HepG2 (cell line): ENCODE measurements at regions not wholly inside any gene's neighbourhood (a gene's known extent, or its start where the extent isn't known, plus 50 kb on each side); places are given as distances from the start of the nearest gene placed in this dataset.

ENCODE experiments used
- ATAC-seq: fragments of 200-7000 bp; cut with Tn5 transposase; 3 replicates; pipeline ENCODE4 v1.9.1; 2020; ENCODE audit warnings: mild to moderate bottlenecking, moderate library complexity
- BruUV-seq: library from RNA; stranded (reverse); fragments of 400-500 nt; replicated peaks from 2 replicates; lab custom pipeline; 2021; lab: Mats Ljungman, UMichigan
- CTCF ChIA-PET: fragments of 300-600 bp; formaldehyde crosslinking; extraction: SDS; loops from one replicate; lab custom pipeline; 2021; ENCODE audit warnings: low total read pairs, inconsistent platforms, low intra/inter-chr PET ratio; lab: Yijun Ruan, JAX
- POLR2A ChIA-PET: fragments of 350-600 bp; sonication (Branson Sonifier 250); formaldehyde crosslinking; loops from one replicate; lab custom pipeline; 2020; ENCODE audit warnings: antibody characterized with exemption, inconsistent platforms; lab: Yijun Ruan, JAX
- DNase-seq: peaks from one replicate; pipeline ENCODE4 v3.0.0-alpha.2; 2015; ENCODE audit warnings: low spot score
- FAIRE-seq: peaks from 3 replicates; lab custom pipeline; 2011; peaks lifted over from hg19 to GRCh38; lab: Jason Lieb, UNC
- H2AFZ ChIP-seq: one replicate; pipeline ENCODE4 v1.6.1; 2011; ENCODE audit warnings: low read length, inconsistent platforms
- H3K27ac ChIP-seq: fragments of 300-600 bp; 3 replicates; pipeline ENCODE4 v1.8.0; 2011; ENCODE audit warnings: mixed run types, mild to moderate bottlenecking, mixed read lengths, low read length, inconsistent platforms; ENCODE audit not compliant: insufficient read depth; ENCODE audit errors: extremely low read length
- H3K27me3 ChIP-seq, 2 experiments: fragments of 200-600 bp in 1 of 2; 2 replicates in 1 of 2; 3 replicates in 1 of 2; pipeline versions ENCODE4 v1.6.0 to v1.8.0; 2011; ENCODE audit warnings: low read length in 2 of 2, mild to moderate bottlenecking in 2 of 2, moderate library complexity in 2 of 2, inconsistent platforms in 1 of 2; ENCODE audit not compliant: insufficient read depth in 2 of 2, control insufficient read depth in 1 of 2
- H3K36me3 ChIP-seq, 2 experiments: fragments of 200-600 bp in 1 of 2; replicated peaks in 1 of 2; 2 replicates in 1 of 2; 3 replicates in 1 of 2; pipeline versions ENCODE4 v1.5.1 to v1.8.0; 2011; ENCODE audit warnings: low read length in 2 of 2, inconsistent platforms in 1 of 2; ENCODE audit not compliant: insufficient read depth in 2 of 2, control insufficient read depth in 1 of 2
- H3K4me1 ChIP-seq: 2 replicates; pipeline ENCODE4 v1.5.1; 2012; ENCODE audit warnings: low read length, inconsistent platforms; ENCODE audit not compliant: insufficient read depth
- H3K4me2 ChIP-seq: 2 replicates; pipeline ENCODE4 v1.6.0; 2011; ENCODE audit warnings: low read depth, low read length, inconsistent platforms
- H3K4me3 ChIP-seq, 3 experiments: fragments of 200-600 bp in 1 of 3; sonication (generic), shearing (Covaris generic) in 1 of 3; replicated peaks in 1 of 3; 2 replicates each; pipeline ENCODE4 v1.5.1; 2011 to 2016; ENCODE audit warnings: low read length in 3 of 3, inconsistent platforms in 2 of 3, low read depth in 2 of 3, mild to moderate bottlenecking in 2 of 3, control low read depth in 1 of 3, mixed read lengths in 1 of 3; ENCODE audit not compliant: insufficient read depth in 1 of 3
- H3K79me2 ChIP-seq: one replicate; pipeline ENCODE4 v1.6.1; 2011; ENCODE audit warnings: low read length, inconsistent platforms; ENCODE audit not compliant: insufficient read depth
- H3K9ac ChIP-seq: 2 replicates; pipeline ENCODE4 v1.6.0; 2011; ENCODE audit warnings: mild to moderate bottlenecking, low read depth, low read length, inconsistent platforms; ENCODE audit not compliant: insufficient read depth
- H3K9me3 ChIP-seq: 2 replicates; pipeline ENCODE4 v1.5.1; 2012; ENCODE audit warnings: mild to moderate bottlenecking, low read length
- H4K20me1 ChIP-seq: 2 replicates; pipeline ENCODE4 v1.6.0; 2011; ENCODE audit warnings: inconsistent platforms, mild to moderate bottlenecking, low read length, moderate library complexity; ENCODE audit not compliant: insufficient read depth
- ARID5B ChIP-seq: IDR thresholded peaks from 2 replicates; pipeline ENCODE4 v1.4.0; 2020; ENCODE audit warnings: mild to moderate bottlenecking, missing genetic modification reagents
- CSRNP1 ChIP-seq: sonication (generic); formaldehyde crosslinking; IDR thresholded peaks from 2 replicates; pipeline ENCODE4 v1.8.1; 2023; ENCODE audit warnings: mild to moderate bottlenecking, missing genetic modification reagents
- HINFP ChIP-seq: sonication (generic); formaldehyde crosslinking; IDR thresholded peaks from 2 replicates; pipeline ENCODE4 v1.4.0; 2020; ENCODE audit warnings: low read depth, mild to moderate bottlenecking, missing genetic modification reagents
- ISL2 ChIP-seq: sonication (generic); formaldehyde crosslinking; IDR thresholded peaks from 2 replicates; pipeline ENCODE4 v1.5.0; 2020; ENCODE audit warnings: missing genetic modification reagents
- JUND ChIP-seq: sonication (generic); formaldehyde crosslinking; IDR thresholded peaks from 2 replicates; pipeline ENCODE4 v1.8.0; 2022; ENCODE audit warnings: mild to moderate bottlenecking, missing genetic modification reagents
- PATZ1 ChIP-seq: sonication (generic); formaldehyde crosslinking; IDR thresholded peaks from 2 replicates; pipeline ENCODE4 v1.4.0; 2020; ENCODE audit warnings: missing genetic modification reagents
- SNRNP70 ChIP-seq: fragments of 200-400 bp; formaldehyde crosslinking; IDR thresholded peaks from 2 replicates; pipeline ENCODE4 v1.6.1; 2017; ENCODE audit warnings: mild to moderate bottlenecking, low read depth, low read length, moderate library complexity
- TEAD2 ChIP-seq: sonication (generic); formaldehyde crosslinking; IDR thresholded peaks from 2 replicates; pipeline ENCODE4 v1.9.0; 2021; ENCODE audit warnings: missing genetic modification reagents
- ZNF616 ChIP-seq: sonication (generic); formaldehyde crosslinking; IDR thresholded peaks from 2 replicates; pipeline ENCODE4 v1.5.0; 2020; ENCODE audit warnings: low read depth, mild to moderate bottlenecking, missing genetic modification reagents
- ZNF878 ChIP-seq: sonication (generic); formaldehyde crosslinking; IDR thresholded peaks from 2 replicates; pipeline ENCODE4 v1.8.1; 2023; ENCODE audit warnings: mild to moderate bottlenecking, missing genetic modification reagents, moderate library complexity
- ZSCAN25 ChIP-seq: sonication (generic); formaldehyde crosslinking; IDR thresholded peaks from 2 replicates; pipeline ENCODE4 v1.8.0; 2022; ENCODE audit warnings: mild to moderate bottlenecking, missing genetic modification reagents
- ZSCAN29 ChIP-seq: sonication (generic); formaldehyde crosslinking; conservative IDR thresholded peaks from 2 replicates; pipeline ENCODE4 v1.4.0; 2020; ENCODE audit warnings: mild to moderate bottlenecking, missing genetic modification reagents
- WGBS: methylation state at CpG from one replicate; pipeline ENCODE4 v1.1.6; 2017; ENCODE audit warnings: low lambda C conversion rate; 5-methylcytosine and 5-hydroxymethylcytosine counted together
- in situ Hi-C: cut with HindIII; loops from 2 replicates; pipeline ENCODE4 v1.10.0; 2017; ENCODE audit warnings: low pct_unique_long_range_greater_than_20kb; ENCODE audit not compliant: extremely low pct_ligation_motif_present
- intact Hi-C: fragments of 100-400 bp; cut with micrococcal nuclease; formaldehyde crosslinking; loops from one replicate; pipeline ENCODE4 v1.10.0; 2022; ENCODE audit not compliant: unreplicated experiment

- no peak for TF ChIP-seq PATZ1
- TF ChIP-seq HINFP (CRISPR knock-in tag) = no peak
Measured at GRCh38 chr3:88209356-88209755, 59.6 kb downstream of the C3orf38 start (continued).

- intact Hi-C loops (no loop called here), in situ Hi-C loops (loop anchor here (25.0 kb wide), 1 partner anchor 1651 kb away; no protein-coding TSS in a partner anchor)
- Histone ChIP-seq H3K4me3 (no peak overlapping the region), H3K4me1 (no peaks in the 10 kb centered on the region), H3K27ac (no peak overlapping the region), H3K9me3 (no peaks in the 10 kb centered on the region), H3K79me2 (no peaks in the 10 kb centered on the region), H2AFZ (no peak overlapping the region), H3K9ac (no peak overlapping the region), H3K4me2 (no peak overlapping the region), H3K27me3 (no peaks in the 10 kb centered on the region; a peak in 1 of 5 replicates), H4K20me1 (no peaks in the 10 kb centered on the region), H3K36me3 (no peaks in the 10 kb centered on the region)
- DNase-seq (no peak), ATAC-seq (no peak), FAIRE-seq (no peak)
- CTCF ChIA-PET = no interaction called here
- POLR2A ChIA-PET = no interaction called here
- TF ChIP-seq ZNF878 (CRISPR knock-in tag) = no peak
- no peak for TF ChIP-seq JUND (CRISPR knock-in tag)
- no peak for TF ChIP-seq TEAD2 (CRISPR knock-in tag)
- TF ChIP-seq ZNF616 (CRISPR knock-in tag) = no peak
- no peak for TF ChIP-seq ZSCAN25
- TF ChIP-seq CSRNP1 = no peak
- TF ChIP-seq ZSCAN29 (CRISPR knock-in tag) = no peak
- TF ChIP-seq ISL2 (CRISPR knock-in tag) = no peak
- no peak for TF ChIP-seq SNRNP70
- no peak for TF ChIP-seq ARID5B (CRISPR knock-in tag)
- WGBS = 0% methylated on average over 2 of the region's 2 CpGs
- no TSS peak for BruUV-seq
Measured at GRCh38 chr3:88211096-88211890, 61.5 kb downstream of the C3orf38 start.
